IPS-20b (cell line): ENCODE measurements at regions not wholly inside any gene's neighbourhood (a gene's known extent, or its start where the extent isn't known, plus 50 kb on each side); places are given as distances from the start of the nearest gene placed in this dataset.
"Not testable (repeated sequence)": the region's sequence is repeated elsewhere in the genome, so short reads cannot be mapped to it uniquely, and the experiment has no call there.

Experiments
- H3K27ac ChIP-seq: one replicate; pipeline ENCODE4 v1.5.1; 2013; ENCODE audit warnings: low read length
- H3K27me3 ChIP-seq: 2 replicates; pipeline ENCODE4 v1.6.1; 2013; ENCODE audit warnings: mild to moderate bottlenecking, low read length, inconsistent platforms; ENCODE audit not compliant: insufficient read depth
- H3K36me3 ChIP-seq: 2 replicates; pipeline ENCODE4 v1.6.1; 2013; ENCODE audit warnings: low read depth, mild to moderate bottlenecking, inconsistent platforms, low read length, moderate library complexity; ENCODE audit not compliant: insufficient read depth
- H3K4me1 ChIP-seq: 2 replicates; pipeline ENCODE4 v1.6.1; 2013; ENCODE audit warnings: mild to moderate bottlenecking, control low read depth, inconsistent platforms, low read length, moderate library complexity; ENCODE audit not compliant: insufficient read depth
- H3K4me3 ChIP-seq: 2 replicates; pipeline ENCODE4 v1.5.1; 2013; ENCODE audit warnings: mild to moderate bottlenecking, low read length, inconsistent platforms
- H3K9ac ChIP-seq: 2 replicates; pipeline ENCODE4 v1.6.1; 2013; ENCODE audit warnings: low read depth, mild to moderate bottlenecking, inconsistent platforms, low read length, moderate library complexity
- H3K9me3 ChIP-seq: 2 replicates; pipeline ENCODE4 v1.6.1; 2013; ENCODE audit warnings: mild to moderate bottlenecking, low read depth, low read length, inconsistent platforms; ENCODE audit not compliant: insufficient read depth

DNA sequence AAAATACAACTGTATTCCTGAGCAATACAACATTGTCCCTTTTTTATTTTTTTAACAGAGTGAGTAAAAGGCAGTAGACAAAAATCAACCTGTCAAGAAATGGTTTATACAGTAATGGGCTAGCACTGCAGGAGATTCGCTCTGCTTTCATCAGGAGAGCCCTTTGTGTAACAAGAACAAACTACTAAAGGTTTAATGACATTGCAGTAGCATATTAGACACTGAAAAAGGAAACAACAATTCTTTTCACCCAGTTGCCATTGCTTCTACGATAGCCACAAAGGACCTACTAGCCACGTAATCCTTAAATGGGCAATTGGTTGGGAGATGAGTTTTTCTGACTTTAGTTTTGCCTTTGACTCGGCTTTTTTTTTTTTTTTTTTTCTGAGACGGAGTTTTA lies 319.8 kb upstream of the TRPM3 start:
- H3K27me3 ChIP-seq: peaks cover 12% of the 10 kb centered on the region
- no peak overlapping the region for H3K4me3 ChIP-seq
- no peaks in the 10 kb centered on the region for H3K36me3 ChIP-seq
- H3K9me3 ChIP-seq: no peaks in the 10 kb centered on the region
- no peak overlapping the region for H3K27ac ChIP-seq
- H3K4me1 ChIP-seq: peaks cover 11% of the 10 kb centered on the region
- H3K9ac ChIP-seq: no peak overlapping the region

GRCh38 chr9:71431931-71432330 lies 310.5 kb upstream of the TRPM3 start:
- Histone ChIP-seq H3K27me3 (no peaks in the 10 kb centered on the region), H3K36me3 (no peaks in the 10 kb centered on the region), H3K4me3 (no peak overlapping the region), H3K27ac (no peak overlapping the region), H3K9me3 (no peaks in the 10 kb centered on the region), H3K9ac (no peak overlapping the region), H3K4me1 (no peaks in the 10 kb centered on the region)

DNA sequence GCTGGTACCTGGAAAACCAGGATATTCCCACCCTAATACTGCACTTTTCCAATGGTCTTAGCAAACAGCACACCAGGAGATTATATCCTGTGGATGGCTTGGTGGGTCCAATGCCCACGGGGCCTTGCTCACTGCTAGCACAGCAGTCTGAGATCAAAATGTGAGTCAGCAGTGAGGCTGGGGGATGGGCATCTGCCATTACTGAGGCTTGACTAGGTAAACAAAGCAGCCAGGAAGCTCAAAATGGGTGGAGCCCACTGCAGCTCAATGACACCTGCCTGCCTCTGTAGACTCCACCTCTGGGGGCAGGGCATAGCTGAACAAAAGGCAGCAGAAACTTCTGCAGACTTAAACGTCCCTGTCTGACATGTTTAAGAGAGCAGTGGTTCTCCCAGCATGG lies 285.9 kb upstream of the TRPM3 start:
- H3K27me3 ChIP-seq, H3K4me1 ChIP-seq, H3K27ac ChIP-seq, H3K9me3 ChIP-seq, H3K36me3 ChIP-seq, H3K9ac ChIP-seq, H3K4me3 ChIP-seq: not testable (repeated sequence)

- H3K4me3 ChIP-seq: no peak overlapping the region
- H3K27me3 ChIP-seq: no peaks in the 10 kb centered on the region
- no peak overlapping the region for H3K27ac ChIP-seq
- H3K9me3 ChIP-seq: peaks cover 8% of the 10 kb centered on the region
- H3K9ac ChIP-seq: no peak overlapping the region
- no peaks in the 10 kb centered on the region for H3K36me3 ChIP-seq
- H3K4me1 ChIP-seq: no peaks in the 10 kb centered on the region
Observed at GRCh38 chr9:71403106-71403505, 281.7 kb upstream of the TRPM3 start.

- H3K4me1 ChIP-seq: no peaks in the 10 kb centered on the region
- no peaks in the 10 kb centered on the region for H3K36me3 ChIP-seq
- no peak overlapping the region for H3K27ac ChIP-seq
- no peaks in the 10 kb centered on the region for H3K9me3 ChIP-seq
- H3K4me3 ChIP-seq: no peak overlapping the region
- H3K27me3 ChIP-seq: no peaks in the 10 kb centered on the region
- no peak overlapping the region for H3K9ac ChIP-seq
Observed at GRCh38 chr9:71393005-71393404, 271.6 kb upstream of the TRPM3 start.

- no peaks in the 10 kb centered on the region for H3K27me3 ChIP-seq
- peaks cover 6% of the 10 kb centered on the region; the same call in 1 of the 2 replicates for H3K4me1 ChIP-seq
- H3K27ac ChIP-seq: no peak overlapping the region
- no peaks in the 10 kb centered on the region for H3K36me3 ChIP-seq
- no peak overlapping the region for H3K9ac ChIP-seq
- H3K9me3 ChIP-seq: no peaks in the 10 kb centered on the region
- H3K4me3 ChIP-seq: no peak overlapping the region
Observed at GRCh38 chr9:71384343-71384742, 262.9 kb upstream of the TRPM3 start.

DNA sequence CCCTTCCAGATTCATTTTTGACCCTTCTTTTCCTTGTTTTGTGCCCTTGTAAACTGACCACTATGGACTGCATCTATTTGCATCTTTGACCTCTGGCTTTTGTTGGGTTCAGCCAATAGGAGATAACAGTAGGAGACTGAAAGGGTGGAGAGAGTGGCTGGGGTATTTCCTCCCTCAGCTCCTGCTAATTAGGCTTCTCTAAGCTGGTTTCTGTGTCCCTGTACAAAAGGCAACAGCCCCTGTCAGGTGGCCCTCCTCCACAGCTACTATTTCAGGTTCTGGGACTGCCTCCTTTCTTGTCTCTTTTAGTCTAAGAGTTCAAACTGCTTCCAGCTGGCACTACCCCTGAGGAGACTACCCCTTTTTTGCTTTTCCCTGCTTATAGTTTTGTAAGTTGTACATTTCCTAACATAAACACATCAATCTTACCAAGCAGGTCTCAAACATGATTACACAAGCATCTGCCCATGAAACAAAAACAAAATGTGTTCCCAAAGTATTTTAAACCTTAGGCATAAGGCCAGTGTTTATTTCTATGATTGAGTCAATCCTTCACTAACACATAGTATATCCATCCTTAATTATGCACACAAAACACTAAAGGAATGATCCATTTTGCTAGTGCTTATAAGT lies 262.0 kb upstream of the TRPM3 start:
- no peaks in the 10 kb centered on the region for H3K27me3 ChIP-seq
- H3K27ac ChIP-seq: no peak overlapping the region
- H3K4me3 ChIP-seq: no peak overlapping the region
- peaks cover 6% of the 10 kb centered on the region; the same call in 1 of the 2 replicates for H3K4me1 ChIP-seq
- H3K9me3 ChIP-seq: no peaks in the 10 kb centered on the region
- H3K9ac ChIP-seq: no peak overlapping the region; the same call in 1 of the 2 replicates
- H3K36me3 ChIP-seq: no peaks in the 10 kb centered on the region

- Histone ChIP-seq H3K9me3 (no peaks in the 10 kb centered on the region; the same call in 1 of the 2 replicates), H3K9ac (no peak overlapping the region), H3K4me3 (no peak overlapping the region), H3K27ac (no peak overlapping the region), H3K27me3 (no peaks in the 10 kb centered on the region), H3K4me1 (peaks cover 18% of the 10 kb centered on the region; the same call in 1 of the 2 replicates), H3K36me3 (no peaks in the 10 kb centered on the region)
Observed at GRCh38 chr9:71368157-71368556, 246.7 kb upstream of the TRPM3 start.

- Histone ChIP-seq H3K27me3 (no peaks in the 10 kb centered on the region), H3K9me3 (no peaks in the 10 kb centered on the region), H3K36me3 (no peaks in the 10 kb centered on the region), H3K4me3 (no peak overlapping the region), H3K27ac (peak overlapping the region; percentile 59), H3K4me1 (peaks cover 35% of the 10 kb centered on the region), H3K9ac (no peak overlapping the region; the same call in 1 of the 2 replicates)
Observed at GRCh38 chr9:71364186-71364955, 242.9 kb upstream of the TRPM3 start.

- peak overlapping the region; percentile 14 for H3K4me3 ChIP-seq
- no peaks in the 10 kb centered on the region for H3K27me3 ChIP-seq
- peaks cover 35% of the 10 kb centered on the region for H3K4me1 ChIP-seq
- H3K9me3 ChIP-seq: no peaks in the 10 kb centered on the region
- H3K27ac ChIP-seq: peak overlapping the region; percentile 59
- H3K9ac ChIP-seq: peak overlapping the region; percentile 44; the same call in 1 of the 2 replicates
- no peaks in the 10 kb centered on the region for H3K36me3 ChIP-seq
Observed at GRCh38 chr9:71363286-71363961, 242.0 kb upstream of the TRPM3 start.

- Histone ChIP-seq H3K9ac (peak overlapping the region; percentile 19; the same call in 1 of the 2 replicates), H3K4me1 (peaks cover 37% of the 10 kb centered on the region), H3K27me3 (no peaks in the 10 kb centered on the region), H3K9me3 (no peaks in the 10 kb centered on the region), H3K36me3 (no peaks in the 10 kb centered on the region), H3K4me3 (no peak overlapping the region; the same call in 1 of the 2 replicates), H3K27ac (peak overlapping the region; percentile 62)
Observed at GRCh38 chr9:71361357-71361756, 239.9 kb upstream of the TRPM3 start.
